ENCODE measurements at regions not wholly inside any gene's neighbourhood (a gene's known extent, or its start where the extent isn't known, plus 50 kb on each side); places are given as distances from the start of the nearest gene placed in this dataset.

GRCh38 chr11:100472727-100473389 is 214.2 kb upstream of the ARHGAP42 start:
- H3K4me3 ChIP-seq (ENCODE audit: insufficient read depth, low read length): no peak overlapping the region
- no peak overlapping the region for H2AFZ ChIP-seq (ENCODE audit: low read length)
- no peaks in the 10 kb centered on the region for H3K9me3 ChIP-seq (ENCODE audit: low read depth, low read length)
- no peaks in the 10 kb centered on the region for H3K27me3 ChIP-seq (ENCODE audit: insufficient read depth, low read length)
- TF ChIP-seq CTCF (IDR thresholded peaks at IDR 0.05; ENCODE audit: extremely low read depth, low read depth, low read length): no peak
- no peak overlapping the region for H3K27ac ChIP-seq (ENCODE audit: low read depth, low read length)
- no peaks in the 10 kb centered on the region for H3K36me3 ChIP-seq (ENCODE audit: insufficient read depth, low read length)
- no peak overlapping the region for H3K4me2 ChIP-seq (ENCODE audit: insufficient read depth, low read length)
- DNase-seq (ENCODE audit: insufficient read length, low spot score, missing footprints): no peak
- no peaks in the 10 kb centered on the region for H3K4me1 ChIP-seq (ENCODE audit: insufficient read depth, low read length)
- no peaks in the 10 kb centered on the region for H3K79me2 ChIP-seq (ENCODE audit: insufficient read depth, low read length)
- no peaks in the 10 kb centered on the region for H4K20me1 ChIP-seq (ENCODE audit: insufficient read depth, low read length)

- TF ChIP-seq CTCF (IDR thresholded peaks at IDR 0.05; ENCODE audit: extremely low read depth, low read depth, low read length): no peak
- H2AFZ ChIP-seq (ENCODE audit: low read length): no peak overlapping the region
- no peak overlapping the region for H3K4me2 ChIP-seq (ENCODE audit: insufficient read depth, low read length)
- no peaks in the 10 kb centered on the region for H3K9me3 ChIP-seq (ENCODE audit: low read depth, low read length)
- H4K20me1 ChIP-seq (ENCODE audit: insufficient read depth, low read length): no peaks in the 10 kb centered on the region
- H3K4me3 ChIP-seq (ENCODE audit: insufficient read depth, low read length): no peak overlapping the region
- DNase-seq (ENCODE audit: insufficient read length, low spot score, missing footprints): no peak
- no peaks in the 10 kb centered on the region for H3K4me1 ChIP-seq (ENCODE audit: insufficient read depth, low read length)
- H3K79me2 ChIP-seq (ENCODE audit: insufficient read depth, low read length): no peaks in the 10 kb centered on the region
- no peaks in the 10 kb centered on the region for H3K36me3 ChIP-seq (ENCODE audit: insufficient read depth, low read length)
- no peaks in the 10 kb centered on the region for H3K27me3 ChIP-seq (ENCODE audit: insufficient read depth, low read length)
- no peak overlapping the region for H3K27ac ChIP-seq (ENCODE audit: low read depth, low read length)
Measured at GRCh38 chr11:100473390-100473740, 213.7 kb upstream of the ARHGAP42 start.

- Histone ChIP-seq H3K36me3 (ENCODE audit: insufficient read depth, low read length) (no peaks in the 10 kb centered on the region), H4K20me1 (ENCODE audit: insufficient read depth, low read length) (no peaks in the 10 kb centered on the region), H3K4me3 (ENCODE audit: insufficient read depth, low read length) (no peak overlapping the region), H3K4me2 (ENCODE audit: insufficient read depth, low read length) (no peak overlapping the region), H3K4me1 (ENCODE audit: insufficient read depth, low read length) (no peaks in the 10 kb centered on the region), H3K9me3 (ENCODE audit: low read depth, low read length) (no peaks in the 10 kb centered on the region), H3K79me2 (ENCODE audit: insufficient read depth, low read length) (no peaks in the 10 kb centered on the region), H2AFZ (ENCODE audit: low read length) (no peak overlapping the region), H3K27ac (ENCODE audit: low read depth, low read length) (no peak overlapping the region), H3K27me3 (ENCODE audit: insufficient read depth, low read length) (no peaks in the 10 kb centered on the region)
- DNase-seq (ENCODE audit: insufficient read length, low spot score, missing footprints): no peak
- TF ChIP-seq CTCF (IDR thresholded peaks at IDR 0.05; ENCODE audit: extremely low read depth, low read depth, low read length): no peak
Measured at GRCh38 chr11:100484948-100485347, 202.1 kb upstream of the ARHGAP42 start.

GRCh38 chr11:100498780-100499179 is 188.3 kb upstream of the ARHGAP42 start:
- no peaks in the 10 kb centered on the region for H3K36me3 ChIP-seq (ENCODE audit: insufficient read depth, low read length)
- no peaks in the 10 kb centered on the region for H3K79me2 ChIP-seq (ENCODE audit: insufficient read depth, low read length)
- no peak overlapping the region for H3K4me3 ChIP-seq (ENCODE audit: insufficient read depth, low read length)
- no peaks in the 10 kb centered on the region for H4K20me1 ChIP-seq (ENCODE audit: insufficient read depth, low read length)
- H2AFZ ChIP-seq (ENCODE audit: low read length): no peak overlapping the region
- H3K9me3 ChIP-seq (ENCODE audit: low read depth, low read length): no peaks in the 10 kb centered on the region
- H3K4me2 ChIP-seq (ENCODE audit: insufficient read depth, low read length): no peak overlapping the region
- H3K27ac ChIP-seq (ENCODE audit: low read depth, low read length): no peak overlapping the region
- no peaks in the 10 kb centered on the region for H3K4me1 ChIP-seq (ENCODE audit: insufficient read depth, low read length)
- H3K27me3 ChIP-seq (ENCODE audit: insufficient read depth, low read length): no peaks in the 10 kb centered on the region
- DNase-seq (ENCODE audit: insufficient read length, low spot score, missing footprints): no peak
- TF ChIP-seq CTCF (IDR thresholded peaks at IDR 0.05; ENCODE audit: extremely low read depth, low read depth, low read length): no peak
